WERI-Rb-1 (cell line): ENCODE measurements at regions not wholly inside any gene's neighbourhood (a gene's known extent, or its start where the extent isn't known, plus 50 kb on each side); places are given as distances from the start of the nearest gene placed in this dataset.

Source experiments
- DNase-seq: peaks from one replicate; pipeline ENCODE4 v3.0.0-alpha.2; 2020
- H3K27ac ChIP-seq: fragments of 250-450 bp; sonication (Bioruptor Pico); 2 replicates; pipeline ENCODE4 v1.5.1; 2020; ENCODE audit warnings: mild to moderate bottlenecking, moderate library complexity
- H3K27me3 ChIP-seq: fragments of 250-450 bp; sonication (Bioruptor Pico); 2 replicates; pipeline ENCODE4 v1.5.1; 2021; ENCODE audit warnings: mild to moderate bottlenecking, low read depth, moderate library complexity; ENCODE audit not compliant: insufficient read depth, severe bottlenecking
- H3K36me3 ChIP-seq: fragments of 250-450 bp; sonication (Bioruptor Pico); 2 replicates; pipeline ENCODE4 v1.5.1; 2020; ENCODE audit warnings: mild to moderate bottlenecking, moderate library complexity
- H3K4me3 ChIP-seq: 2 replicates; pipeline ENCODE4 v1.5.1; 2011; ENCODE audit warnings: low read depth, mild to moderate bottlenecking, control low read depth, low read length
- H3K9me3 ChIP-seq: fragments of 250-450 bp; sonication (Bioruptor Pico); 2 replicates; pipeline ENCODE4 v1.5.1; 2021; ENCODE audit warnings: mild to moderate bottlenecking, moderate library complexity; ENCODE audit not compliant: severe bottlenecking
- CTCF ChIP-seq: IDR thresholded peaks from 2 replicates; pipeline ENCODE4 v1.5.1; 2011; ENCODE audit warnings: low read depth, mild to moderate bottlenecking, control low read depth, inconsistent platforms, low read length

GRCh38 chr9:134260801-134261200 is 65.5 kb upstream of the RXRA start:
- Histone ChIP-seq H3K27me3 (no peaks in the 10 kb centered on the region), H3K9me3 (no peaks in the 10 kb centered on the region), H3K36me3 (no peaks in the 10 kb centered on the region), H3K4me3 (no peak overlapping the region), H3K27ac (no peak overlapping the region)
- no peak for DNase-seq
- no peak for TF ChIP-seq CTCF

GRCh38 chr9:134262035-134262434 is 64.2 kb upstream of the RXRA start:
- Histone ChIP-seq H3K27ac (no peak overlapping the region), H3K36me3 (no peaks in the 10 kb centered on the region), H3K27me3 (no peaks in the 10 kb centered on the region), H3K4me3 (no peak overlapping the region), H3K9me3 (no peaks in the 10 kb centered on the region)
- DNase-seq: no peak
- no peak for TF ChIP-seq CTCF

- no peaks in the 10 kb centered on the region for H3K27me3 ChIP-seq
- no peak overlapping the region for H3K4me3 ChIP-seq
- DNase-seq: no peak
- no peaks in the 10 kb centered on the region for H3K9me3 ChIP-seq
- H3K27ac ChIP-seq: no peak overlapping the region
- TF ChIP-seq CTCF: no peak
- no peaks in the 10 kb centered on the region for H3K36me3 ChIP-seq
Measured at GRCh38 chr9:134263596-134263995, 62.7 kb upstream of the RXRA start.

GRCh38 chr9:134264169-134264568 is 62.1 kb upstream of the RXRA start:
- Histone ChIP-seq H3K9me3 (no peaks in the 10 kb centered on the region), H3K36me3 (no peaks in the 10 kb centered on the region), H3K4me3 (no peak overlapping the region), H3K27me3 (no peaks in the 10 kb centered on the region), H3K27ac (no peak overlapping the region)
- TF ChIP-seq CTCF: no peak
- no peak for DNase-seq

GRCh38 chr9:134265078-134265477 is 61.2 kb upstream of the RXRA start:
- no peaks in the 10 kb centered on the region for H3K36me3 ChIP-seq
- no peak for DNase-seq
- H3K27ac ChIP-seq: no peak overlapping the region
- no peak for TF ChIP-seq CTCF
- H3K9me3 ChIP-seq: no peaks in the 10 kb centered on the region
- no peaks in the 10 kb centered on the region for H3K27me3 ChIP-seq
- no peak overlapping the region for H3K4me3 ChIP-seq

GRCh38 chr9:134266418-134266817 is 59.8 kb upstream of the RXRA start:
- H3K27me3 ChIP-seq: no peaks in the 10 kb centered on the region
- no peak for DNase-seq
- no peaks in the 10 kb centered on the region for H3K9me3 ChIP-seq
- no peak for TF ChIP-seq CTCF
- no peaks in the 10 kb centered on the region for H3K36me3 ChIP-seq
- no peak overlapping the region for H3K4me3 ChIP-seq
- H3K27ac ChIP-seq: no peak overlapping the region
